IMR-90 (cell line): ENCODE measurements at regions not wholly inside any gene's neighbourhood (a gene's known extent, or its start where the extent isn't known, plus 50 kb on each side); places are given as distances from the start of the nearest gene placed in this dataset.

Source experiments
- ATAC-seq: fragments of 200-7000 bp; cut with Tn5 transposase; 2 replicates; pipeline ENCODE4 v1.9.1; 2020; ENCODE audit warnings: low read depth, mild to moderate bottlenecking, moderate library complexity
- BruUV-seq: library from RNA; stranded (reverse); fragments of 400-500 nt; replicated peaks from 2 replicates; lab custom pipeline; 2021; lab: Mats Ljungman, UMichigan
- CTCF ChIA-PET: fragments of 300-600 bp; formaldehyde crosslinking; extraction: SDS; loops from one replicate; lab custom pipeline; 2021; ENCODE audit warnings: antibody characterized with exemption; lab: Yijun Ruan, JAX
- POLR2A ChIA-PET: fragments of 300-600 bp; sonication (Branson Sonifier 250); formaldehyde crosslinking; loops from one replicate; lab custom pipeline; 2022; ENCODE audit warnings: antibody characterized with exemption; ENCODE audit not compliant: unreplicated experiment; lab: Charles Lee
- DNase-seq: peaks from one replicate; pipeline ENCODE4 v3.0.0; 2013
- H2AFZ ChIP-seq: replicated peaks from 2 replicates; pipeline ENCODE3; 2013; ENCODE audit warnings: low read length, mild to moderate bottlenecking; ENCODE audit not compliant: poor library complexity
- H2AK5ac ChIP-seq: 2 replicates; pipeline ENCODE4 v1.6.1; 2013; ENCODE audit warnings: low read depth, low read length, inconsistent platforms
- H2AK9ac ChIP-seq: replicated peaks from 2 replicates; pipeline ENCODE3; 2013; ENCODE audit warnings: mild to moderate bottlenecking, low read depth, low read length, moderate library complexity; ENCODE audit not compliant: poor library complexity
- H2BK120ac ChIP-seq: 2 replicates; pipeline ENCODE4 v1.6.1; 2013; ENCODE audit warnings: low read depth, low read length, inconsistent platforms
- H2BK15ac ChIP-seq: 3 replicates; pipeline ENCODE4 v1.6.1; 2013; ENCODE audit warnings: low read depth, low read length, inconsistent platforms
- H2BK20ac ChIP-seq: 2 replicates; pipeline ENCODE4 v1.6.1; 2013; ENCODE audit warnings: low read depth, mild to moderate bottlenecking, inconsistent platforms, low read length, moderate library complexity
- H2BK5ac ChIP-seq: 2 replicates; pipeline ENCODE4 v1.6.1; 2013; ENCODE audit warnings: mild to moderate bottlenecking, low read depth, low read length, inconsistent platforms; ENCODE audit not compliant: poor library complexity, severe bottlenecking
- H3K14ac ChIP-seq: replicated peaks from 2 replicates; pipeline ENCODE4 v1.6.1; 2013; ENCODE audit warnings: low read depth, low read length, inconsistent platforms
- H3K18ac ChIP-seq: 2 replicates; pipeline ENCODE4 v1.6.1; 2013; ENCODE audit warnings: low read depth, low read length, control low read depth
- H3K23ac ChIP-seq: 2 replicates; pipeline ENCODE4 v1.6.1; 2013; ENCODE audit warnings: low read depth, low read length, inconsistent platforms
- H3K27ac ChIP-seq: 2 replicates; pipeline ENCODE4 v1.5.1; 2013; ENCODE audit warnings: mild to moderate bottlenecking, control low read depth, low read length; ENCODE audit not compliant: insufficient read depth
- H3K27me3 ChIP-seq: 2 replicates; pipeline ENCODE4 v1.6.1; 2013; ENCODE audit warnings: low read length; ENCODE audit not compliant: control insufficient read depth, insufficient read depth
- H3K36me3 ChIP-seq: 2 replicates; pipeline ENCODE4 v1.6.1; 2013; ENCODE audit warnings: low read length, mixed read lengths; ENCODE audit not compliant: control insufficient read depth, insufficient read depth
- H3K4ac ChIP-seq: 2 replicates; pipeline ENCODE4 v1.6.1; 2013; ENCODE audit warnings: low read depth, low read length, inconsistent platforms
- H3K4me1 ChIP-seq: 2 replicates; pipeline ENCODE4 v1.6.1; 2013; ENCODE audit warnings: low read length, mixed read lengths; ENCODE audit not compliant: control insufficient read depth, insufficient read depth
- H3K4me2 ChIP-seq: 2 replicates; pipeline ENCODE4 v1.6.1; 2013; ENCODE audit warnings: low read depth, mild to moderate bottlenecking, control low read depth, low read length, moderate library complexity
- H3K4me3 ChIP-seq: 2 replicates; pipeline ENCODE4 v1.5.1; 2013; ENCODE audit warnings: low read depth, mild to moderate bottlenecking, control low read depth, low read length, moderate library complexity; ENCODE audit not compliant: insufficient read depth
- H3K56ac ChIP-seq: 2 replicates; pipeline ENCODE4 v1.6.1; 2013; ENCODE audit warnings: low read length, inconsistent platforms; ENCODE audit not compliant: insufficient read depth; ENCODE audit errors: extremely low read depth
- H3K79me1 ChIP-seq, 2 experiments: 2 replicates each; pipeline ENCODE4 v1.6.1; 2013; ENCODE audit warnings: low read length in 2 of 2, inconsistent platforms in 1 of 2, low read depth in 1 of 2
- H3K9ac ChIP-seq: 2 replicates; pipeline ENCODE4 v1.6.1; 2013; ENCODE audit warnings: low read depth, low read length, control low read depth
- H3K9me1 ChIP-seq: 2 replicates; pipeline ENCODE4 v1.6.1; 2013; ENCODE audit warnings: low read length, inconsistent platforms; ENCODE audit not compliant: insufficient read depth
- H3K9me3 ChIP-seq: 2 replicates; pipeline ENCODE4 v1.6.1; 2013; ENCODE audit warnings: low read length; ENCODE audit not compliant: control insufficient read depth, insufficient read depth
- H4K20me1 ChIP-seq: 2 replicates; pipeline ENCODE4 v1.6.1; 2013; ENCODE audit warnings: low read length, inconsistent platforms; ENCODE audit not compliant: insufficient read depth
- H4K5ac ChIP-seq: 2 replicates; pipeline ENCODE4 v1.6.1; 2013; ENCODE audit warnings: mild to moderate bottlenecking, low read depth, low read length, control low read depth
- H4K8ac ChIP-seq, 2 experiments: 2 replicates each; pipeline ENCODE4 v1.6.1; 2013; ENCODE audit warnings: low read depth in 2 of 2, low read length in 2 of 2, control low read depth in 1 of 2, inconsistent platforms in 1 of 2
- H4K91ac ChIP-seq: 2 replicates; pipeline ENCODE4 v1.6.1; 2013; ENCODE audit warnings: low read depth, low read length, inconsistent platforms; ENCODE audit not compliant: insufficient read depth
- BHLHE40 ChIP-seq: fragments of 150-350 bp; IDR thresholded peaks from 2 replicates; pipeline ENCODE4 v1.6.1; 2016; ENCODE audit warnings: mild to moderate bottlenecking, low read depth, low read length
- CEBPB ChIP-seq: IDR thresholded peaks from 2 replicates; pipeline ENCODE4 v1.6.1; 2012; ENCODE audit warnings: low read depth, low read length, improper control_type of control experiment
- CHD1 ChIP-seq: IDR thresholded peaks from 2 replicates; pipeline ENCODE4 v1.6.1; 2012; ENCODE audit warnings: low read depth, low read length, improper control_type of control experiment
- FOS ChIP-seq: fragments of 150-350 bp; IDR thresholded peaks from 2 replicates; pipeline ENCODE4 v1.6.1; 2016; ENCODE audit warnings: low read depth, low read length
- MAFK ChIP-seq: IDR thresholded peaks from 2 replicates; pipeline ENCODE4 v1.6.1; 2012; ENCODE audit warnings: low read depth, low read length, improper control_type of control experiment
- MAZ ChIP-seq: IDR thresholded peaks from 2 replicates; pipeline ENCODE4 v1.6.1; 2012; ENCODE audit warnings: low read depth, mild to moderate bottlenecking, low read length, improper control_type of control experiment, moderate library complexity, borderline replicate concordance
- MXI1 ChIP-seq: IDR thresholded peaks from 2 replicates; pipeline ENCODE4 v1.6.1; 2012; ENCODE audit warnings: low read depth, mild to moderate bottlenecking, low read length, moderate library complexity, borderline replicate concordance
- NFE2L2 ChIP-seq: fragments of 150-350 bp; IDR thresholded peaks from 2 replicates; pipeline ENCODE4 v1.6.1; 2016; ENCODE audit warnings: low read depth, mild to moderate bottlenecking, low read length
- POLR2A ChIP-seq: IDR thresholded peaks from 2 replicates; pipeline ENCODE4 v1.6.1; 2012; ENCODE audit warnings: mild to moderate bottlenecking, low read depth, low read length
- RAD21 ChIP-seq: IDR thresholded peaks from 2 replicates; pipeline ENCODE4 v1.6.1; 2012; ENCODE audit warnings: low read length, improper control_type of control experiment
- RCOR1 ChIP-seq: IDR thresholded peaks from 2 replicates; pipeline ENCODE4 v1.6.1; 2012; ENCODE audit warnings: mild to moderate bottlenecking, low read length, improper control_type of control experiment; ENCODE audit not compliant: insufficient replicate concordance
- RFX5 ChIP-seq: IDR thresholded peaks from 2 replicates; pipeline ENCODE4 v1.8.0; 2012; ENCODE audit warnings: low read depth, mild to moderate bottlenecking, low read length, moderate library complexity
- SMC3 ChIP-seq: fragments of 150-350 bp; IDR thresholded peaks from 2 replicates; pipeline ENCODE4 v1.6.1; 2016; ENCODE audit warnings: low read depth, mild to moderate bottlenecking, antibody characterized with exemption, low read length, moderate library complexity
- WGBS, 2 experiments: methylation state at CpG; one replicate each; pipeline versions ENCODE4 v1.1.5 to v1.1.7; 2013; ENCODE audit warnings: missing lambda C conversion rate in 2 of 2; ENCODE audit not compliant: insufficient read length in 1 of 2; ENCODE audit errors: extremely low coverage in 2 of 2; 5-methylcytosine and 5-hydroxymethylcytosine counted together
- dilution Hi-C: fragments of 300-500 bp; cut with HindIII; formaldehyde crosslinking; loops from one replicate; pipeline ENCODE4 v1.14.3; 2018; ENCODE audit warnings: low sequenced_read_pairs; ENCODE audit not compliant: unreplicated experiment
- in situ Hi-C: fragments of 300-500 bp; cut with MboI; formaldehyde crosslinking; loops from 3 replicates; pipeline ENCODE4 v1.14.3; 2019; ENCODE audit warnings: low sequenced_read_pairs, inconsistent platforms, mixed read lengths
- intact Hi-C: fragments of 100-400 bp; cut with micrococcal nuclease; formaldehyde crosslinking; loops from 2 replicates; pipeline ENCODE4 v1.10.0; 2022
- TF ChIP-seq, protein P1 (sequence below): conservative IDR thresholded peaks from 2 replicates; pipeline ENCODE4 v1.5.1; 2012; ENCODE audit warnings: mild to moderate bottlenecking, low read depth, low read length, improper control_type of control experiment
- TF ChIP-seq, protein P2 (sequence below): fragments of 150-350 bp; IDR thresholded peaks from 2 replicates; pipeline ENCODE4 v1.6.1; 2017; ENCODE audit warnings: mild to moderate bottlenecking, antibody characterized with exemption, low read length, low read depth
- TF ChIP-seq, protein P3 (sequence below): fragments of 150-350 bp; IDR thresholded peaks from 2 replicates; pipeline ENCODE4 v1.6.1; 2016; ENCODE audit warnings: low read depth, mild to moderate bottlenecking, low read length, moderate library complexity, borderline replicate concordance

DNA sequence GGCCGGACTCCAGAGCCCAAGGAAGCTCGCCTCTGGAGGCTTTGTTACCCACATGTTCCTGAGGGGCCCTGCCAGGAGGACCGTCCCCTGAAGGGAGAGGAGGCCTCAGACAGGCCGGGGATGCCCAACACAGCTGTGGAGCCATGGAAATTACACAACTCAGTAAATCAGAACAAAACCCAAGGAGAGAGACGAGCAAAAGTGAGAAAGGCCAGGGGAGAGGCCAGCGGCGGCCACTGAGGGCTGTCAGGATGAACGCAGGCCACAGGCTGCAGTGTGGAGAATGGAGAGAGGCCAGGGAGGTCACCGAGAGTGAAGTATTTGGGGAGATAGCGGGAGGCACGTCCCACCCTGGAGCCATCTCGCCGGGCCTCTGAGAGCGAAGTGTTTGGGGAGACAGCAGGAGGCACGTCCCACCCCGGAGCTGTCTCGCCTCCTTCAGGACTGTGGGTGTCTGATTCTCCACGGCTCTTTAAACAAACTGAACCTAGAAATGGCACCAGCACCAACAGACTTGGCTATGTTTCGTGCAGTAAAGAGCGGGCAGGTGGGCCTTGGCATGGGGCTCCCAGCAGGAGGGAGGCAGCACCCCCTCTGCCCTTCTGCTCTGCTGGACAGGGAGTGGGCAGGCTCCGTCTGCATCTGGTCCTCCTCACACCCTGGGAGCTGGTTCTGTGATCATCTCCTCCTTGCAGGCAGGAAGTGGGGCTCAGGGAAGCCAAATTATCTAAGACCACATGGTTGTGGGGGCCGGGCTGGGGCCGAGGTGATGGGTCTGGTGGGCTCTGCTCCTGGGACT lies 91.0 kb downstream of the YTHDF1 start:
- Histone ChIP-seq H4K8ac (no peak overlapping the region), H2BK15ac (no peak overlapping the region), H3K4me3 (no peak overlapping the region), H2BK20ac (no peak overlapping the region), H3K36me3 (no peaks in the 10 kb centered on the region), H2AK5ac (no peak overlapping the region), H3K56ac (no peak overlapping the region), H3K79me1 (no peaks in the 10 kb centered on the region), H3K18ac (no peak overlapping the region), H4K5ac (no peak overlapping the region), H3K9ac (no peak overlapping the region), H3K4me1 (no peaks in the 10 kb centered on the region), H2AFZ (no peak overlapping the region), H3K23ac (no peak overlapping the region), H3K4ac (no peak overlapping the region), H2BK120ac (no peak overlapping the region), H3K9me3 (peaks cover 3% of the 10 kb centered on the region; the same call in 1 of the 2 replicates), H3K4me2 (no peak overlapping the region), H3K27ac (no peak overlapping the region), H3K14ac (no peak overlapping the region), H4K20me1 (no peaks in the 10 kb centered on the region), H2BK5ac (no peak overlapping the region), H2AK9ac (no peak overlapping the region), H4K91ac (no peak overlapping the region), H3K27me3 (peaks cover 35% of the 10 kb centered on the region), H3K9me1 (no peaks in the 10 kb centered on the region)
- ChIA-PET CTCF (no interaction called here), POLR2A (no interaction called here)
- intact Hi-C loops: no loop called here
- no peak for DNase-seq
- BruUV-seq: no TSS peak
- no peak for ATAC-seq
- in situ Hi-C loops: no loop called here
- dilution Hi-C loops: no loop called here
- WGBS, 2 experiments: 51% methylated on average over 8 of the region's 23 CpGs; no CpG with 5 or more reads in 1 of the 2 experiments
- TF ChIP-seq NFE2L2 (no peak), POLR2A (no peak), RFX5 (no peak), FOS (no peak), MXI1 (no peak), SMC3 (no peak), BHLHE40 (no peak), RCOR1 (no peak), MAFK (no peak), CEBPB (no peak), CHD1 (no peak), MAZ (no peak), RAD21 (no peak)
- TF ChIP-seq, protein P1, sequence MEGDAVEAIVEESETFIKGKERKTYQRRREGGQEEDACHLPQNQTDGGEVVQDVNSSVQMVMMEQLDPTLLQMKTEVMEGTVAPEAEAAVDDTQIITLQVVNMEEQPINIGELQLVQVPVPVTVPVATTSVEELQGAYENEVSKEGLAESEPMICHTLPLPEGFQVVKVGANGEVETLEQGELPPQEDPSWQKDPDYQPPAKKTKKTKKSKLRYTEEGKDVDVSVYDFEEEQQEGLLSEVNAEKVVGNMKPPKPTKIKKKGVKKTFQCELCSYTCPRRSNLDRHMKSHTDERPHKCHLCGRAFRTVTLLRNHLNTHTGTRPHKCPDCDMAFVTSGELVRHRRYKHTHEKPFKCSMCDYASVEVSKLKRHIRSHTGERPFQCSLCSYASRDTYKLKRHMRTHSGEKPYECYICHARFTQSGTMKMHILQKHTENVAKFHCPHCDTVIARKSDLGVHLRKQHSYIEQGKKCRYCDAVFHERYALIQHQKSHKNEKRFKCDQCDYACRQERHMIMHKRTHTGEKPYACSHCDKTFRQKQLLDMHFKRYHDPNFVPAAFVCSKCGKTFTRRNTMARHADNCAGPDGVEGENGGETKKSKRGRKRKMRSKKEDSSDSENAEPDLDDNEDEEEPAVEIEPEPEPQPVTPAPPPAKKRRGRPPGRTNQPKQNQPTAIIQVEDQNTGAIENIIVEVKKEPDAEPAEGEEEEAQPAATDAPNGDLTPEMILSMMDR: no peak
- TF ChIP-seq, protein P2, sequence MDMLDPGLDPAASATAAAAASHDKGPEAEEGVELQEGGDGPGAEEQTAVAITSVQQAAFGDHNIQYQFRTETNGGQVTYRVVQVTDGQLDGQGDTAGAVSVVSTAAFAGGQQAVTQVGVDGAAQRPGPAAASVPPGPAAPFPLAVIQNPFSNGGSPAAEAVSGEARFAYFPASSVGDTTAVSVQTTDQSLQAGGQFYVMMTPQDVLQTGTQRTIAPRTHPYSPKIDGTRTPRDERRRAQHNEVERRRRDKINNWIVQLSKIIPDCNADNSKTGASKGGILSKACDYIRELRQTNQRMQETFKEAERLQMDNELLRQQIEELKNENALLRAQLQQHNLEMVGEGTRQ: no peak
- TF ChIP-seq, protein P3, sequence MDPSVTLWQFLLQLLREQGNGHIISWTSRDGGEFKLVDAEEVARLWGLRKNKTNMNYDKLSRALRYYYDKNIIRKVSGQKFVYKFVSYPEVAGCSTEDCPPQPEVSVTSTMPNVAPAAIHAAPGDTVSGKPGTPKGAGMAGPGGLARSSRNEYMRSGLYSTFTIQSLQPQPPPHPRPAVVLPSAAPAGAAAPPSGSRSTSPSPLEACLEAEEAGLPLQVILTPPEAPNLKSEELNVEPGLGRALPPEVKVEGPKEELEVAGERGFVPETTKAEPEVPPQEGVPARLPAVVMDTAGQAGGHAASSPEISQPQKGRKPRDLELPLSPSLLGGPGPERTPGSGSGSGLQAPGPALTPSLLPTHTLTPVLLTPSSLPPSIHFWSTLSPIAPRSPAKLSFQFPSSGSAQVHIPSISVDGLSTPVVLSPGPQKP: no peak
